GM04503 (cell line): ENCODE measurements at regions not wholly inside any gene's neighbourhood (a gene's known extent, or its start where the extent isn't known, plus 50 kb on each side); places are given as distances from the start of the nearest gene placed in this dataset.
"Not testable (repeated sequence)": the region's sequence is repeated elsewhere in the genome, so short reads cannot be mapped to it uniquely, and the experiment has no call there.

Experiments
- DNase-seq: peaks from one replicate; pipeline ENCODE4 v3.0.0-alpha.2; 2012; ENCODE audit warnings: low read depth

DNA sequence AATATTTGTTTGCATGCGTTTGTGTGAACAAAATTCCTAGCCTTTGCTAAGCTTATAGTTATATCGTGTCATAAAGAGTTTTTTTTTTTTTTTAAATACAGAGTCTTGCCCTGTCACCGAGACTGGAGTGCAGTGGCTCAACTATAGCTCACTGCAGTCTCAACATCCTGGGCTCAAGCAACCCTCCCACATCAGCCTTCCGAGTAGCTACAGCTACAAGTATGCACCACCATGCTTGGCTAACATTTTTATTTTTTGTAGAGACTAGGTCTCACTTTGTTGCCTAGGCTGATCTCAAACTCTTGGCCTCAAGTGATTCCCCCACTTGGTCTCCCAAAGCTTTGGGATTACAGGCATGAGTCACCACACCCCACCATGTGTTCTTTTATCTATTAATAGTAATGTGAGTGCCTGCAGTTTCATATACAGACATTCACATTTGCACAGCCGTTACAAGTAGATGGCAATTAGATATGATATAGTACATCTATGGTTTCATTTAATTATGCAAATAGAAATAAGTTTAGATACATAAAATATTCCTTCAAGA lies 848.6 kb downstream of the PDCD6IP start:
- no peak for DNase-seq

DNA sequence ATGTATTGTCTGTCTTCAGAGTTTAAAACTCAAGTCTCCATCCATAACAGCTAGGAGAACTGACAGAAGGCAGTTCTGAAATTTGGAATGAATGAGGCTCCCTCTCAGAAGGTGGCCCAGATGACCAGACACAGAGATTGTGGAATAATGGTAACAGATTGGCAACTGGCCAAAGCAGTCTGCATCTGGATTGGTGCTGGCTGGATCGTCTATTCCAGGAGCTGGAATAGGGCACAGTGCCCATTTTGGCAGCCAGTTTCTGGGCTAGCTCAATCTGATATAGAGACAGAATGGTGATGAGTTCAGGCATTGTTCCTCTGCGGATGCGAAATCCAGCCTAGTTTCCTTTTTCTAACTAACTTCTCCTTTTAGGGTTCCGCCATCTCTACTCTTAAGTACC lies 851.7 kb downstream of the PDCD6IP start:
- no peak for DNase-seq

DNA sequence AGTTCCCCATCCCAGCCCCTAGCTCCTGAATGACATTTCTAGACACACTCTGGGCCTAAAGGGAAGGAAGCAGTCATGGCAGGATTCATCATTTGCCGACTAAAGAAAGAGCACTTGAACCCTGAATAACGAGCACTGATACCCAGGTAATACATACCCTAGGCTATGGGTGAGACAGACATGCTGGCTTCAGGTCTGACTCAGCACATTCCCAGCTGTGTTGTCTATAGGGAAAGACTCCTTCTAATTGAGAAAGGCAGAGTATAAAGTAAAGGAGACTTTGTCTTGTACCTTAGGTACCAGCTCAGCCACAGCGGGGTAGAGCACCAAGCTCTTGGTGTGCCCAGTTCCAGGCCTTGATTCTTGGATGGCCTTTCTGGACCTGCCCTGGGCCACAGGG lies 870.5 kb downstream of the PDCD6IP start:
- DNase-seq: no peak

DNA sequence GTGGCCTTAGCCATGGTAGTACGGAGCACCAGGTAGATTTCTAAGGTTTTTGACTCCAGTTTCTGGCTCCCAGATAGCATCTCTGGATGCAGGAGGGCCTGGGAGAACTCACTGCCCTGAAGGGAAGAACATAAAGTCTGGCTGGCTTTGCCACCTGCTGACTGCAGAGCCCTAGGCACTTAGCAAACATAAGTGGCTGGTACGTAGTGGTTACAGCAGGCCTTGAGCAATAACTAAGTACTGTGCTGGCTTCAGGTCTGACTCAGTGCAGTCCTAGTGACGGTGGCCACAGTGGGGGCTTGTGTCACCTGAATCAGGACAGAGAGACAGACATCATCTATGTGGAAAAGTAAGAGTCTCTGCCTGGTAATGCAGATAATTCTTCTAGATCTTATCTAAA lies 871.1 kb downstream of the PDCD6IP start:
- DNase-seq: no peak

DNA sequence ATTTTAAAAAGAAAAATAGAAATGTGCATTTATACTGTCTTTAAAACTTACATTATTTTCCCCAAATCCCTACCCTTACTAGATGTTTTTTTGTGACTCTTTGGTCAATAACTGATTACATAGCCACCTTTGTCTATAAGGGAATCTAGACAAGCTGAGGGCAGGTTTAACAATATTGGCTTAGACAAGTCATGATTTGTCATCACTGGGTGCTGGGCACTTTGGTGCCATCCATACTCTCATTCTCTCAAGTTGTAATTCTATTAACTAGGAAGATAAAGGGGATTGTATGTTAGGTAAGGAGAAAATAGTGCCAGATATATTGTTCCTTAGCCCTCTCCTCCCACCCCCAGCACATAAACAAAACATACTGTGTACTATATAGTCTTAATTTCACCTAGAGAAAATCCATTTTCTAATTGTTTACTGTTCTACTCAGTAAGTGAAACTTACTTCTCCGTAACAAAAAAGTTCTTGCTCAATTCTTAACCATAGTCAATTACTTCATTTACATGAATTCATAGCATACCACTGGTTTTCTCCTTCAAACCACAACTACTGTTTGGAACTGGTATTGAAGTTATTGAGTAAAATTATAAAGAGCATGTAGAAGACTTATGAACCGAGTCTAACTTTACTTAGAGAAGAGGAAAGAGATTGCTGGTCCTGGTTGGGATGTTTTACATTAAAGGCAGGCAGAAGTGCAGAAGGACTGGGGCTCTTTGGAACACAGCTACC lies 877.1 kb downstream of the PDCD6IP start:
- DNase-seq: no peak

DNA sequence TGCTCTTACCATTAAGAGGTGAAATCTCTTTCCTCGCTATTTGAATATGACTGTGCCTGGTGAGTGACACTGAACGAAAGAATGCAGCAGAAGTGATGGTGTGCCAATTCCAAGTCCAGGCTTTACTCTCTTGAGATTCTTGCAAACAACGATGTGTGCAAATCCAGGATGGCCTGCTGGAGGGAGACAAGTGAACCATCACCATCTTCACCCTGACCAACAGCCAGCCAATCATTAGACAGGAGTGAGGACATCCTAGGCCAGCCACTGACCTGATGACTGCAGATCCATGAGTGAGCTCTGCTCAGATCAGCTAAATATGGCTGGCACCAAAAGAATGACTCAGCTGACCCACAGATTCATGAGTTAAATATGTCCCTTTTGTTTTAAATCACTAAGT lies 878.0 kb downstream of the PDCD6IP start:
- no peak for DNase-seq

DNA sequence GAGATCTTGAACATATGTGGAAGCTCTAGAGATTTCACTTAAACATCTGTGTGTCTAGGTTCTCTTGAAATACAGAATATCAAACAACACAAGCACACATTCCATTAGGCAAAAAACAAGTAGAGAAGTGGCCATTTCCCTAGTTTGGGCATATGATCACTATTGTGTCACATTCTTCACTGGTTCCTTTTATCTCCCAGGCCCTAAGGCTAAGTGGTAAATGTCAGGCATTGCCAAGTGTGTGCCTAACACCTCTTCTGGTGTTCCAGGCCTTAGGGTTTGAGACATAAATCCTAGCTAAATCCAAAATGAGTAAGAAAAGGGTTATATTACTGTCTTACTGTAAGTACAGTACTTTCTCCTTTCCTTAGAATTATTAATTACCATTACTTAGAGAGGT lies 880.1 kb downstream of the PDCD6IP start:
- no peak for DNase-seq

DNA sequence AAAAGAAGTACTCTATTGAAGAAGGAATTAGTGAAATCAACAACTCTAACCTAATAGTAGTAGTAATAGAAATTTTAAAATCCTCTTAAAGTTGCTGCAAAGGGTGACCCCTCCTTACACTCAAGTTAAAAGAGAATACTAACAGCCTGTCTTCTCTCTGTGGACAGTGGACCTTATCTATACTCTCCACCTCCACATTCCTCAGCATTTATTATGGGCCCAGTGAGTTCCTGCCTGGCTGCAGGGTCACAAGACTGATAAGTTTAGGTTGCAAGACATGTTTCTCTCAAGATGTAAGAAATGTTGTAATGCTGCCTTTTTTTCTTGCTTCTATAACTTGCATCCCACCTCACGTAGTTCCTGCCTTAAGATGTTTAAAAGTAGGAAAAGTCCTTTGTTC lies 880.6 kb downstream of the PDCD6IP start:
- DNase-seq: not testable (repeated sequence)

DNA sequence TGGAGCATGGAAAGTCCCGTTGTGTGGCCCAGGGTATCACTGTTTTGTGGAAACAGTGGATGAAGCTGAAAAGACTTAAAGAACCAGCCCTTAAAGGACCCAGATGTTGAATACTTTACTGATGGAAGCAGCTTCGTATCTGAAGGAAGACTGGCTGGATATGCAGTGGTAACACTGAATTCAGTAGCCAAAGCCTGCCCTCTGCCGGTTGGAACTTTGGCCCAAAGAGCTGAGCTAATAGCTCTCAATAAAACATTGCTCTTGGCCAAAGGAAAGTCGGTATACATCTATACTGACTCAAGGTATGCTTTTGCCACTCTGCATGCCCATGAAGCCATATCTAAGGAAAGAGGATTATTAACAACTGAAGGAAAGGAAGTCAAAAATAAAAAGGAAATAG lies 885.4 kb downstream of the PDCD6IP start:
- DNase-seq: peak; percentile 3

DNA sequence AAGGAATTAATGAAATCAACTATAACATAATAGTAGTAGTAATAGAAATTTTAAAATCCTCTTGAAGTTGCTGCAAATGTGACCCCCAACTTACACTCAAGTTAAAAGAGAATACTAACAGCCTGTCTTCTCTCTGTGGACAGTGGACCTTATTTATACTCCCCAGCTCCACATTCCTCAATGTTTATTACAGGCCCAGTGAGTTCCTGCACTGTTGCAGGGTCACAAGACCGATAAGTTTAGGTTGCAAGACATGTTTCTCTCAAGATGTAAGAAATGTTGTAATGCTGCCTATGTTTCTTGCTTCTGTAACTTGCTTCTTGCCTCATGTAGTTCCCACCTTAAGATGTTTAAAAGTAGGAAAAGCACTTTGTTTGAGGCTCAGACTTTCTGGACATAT lies 888.1 kb downstream of the PDCD6IP start:
- DNase-seq: no peak

DNA sequence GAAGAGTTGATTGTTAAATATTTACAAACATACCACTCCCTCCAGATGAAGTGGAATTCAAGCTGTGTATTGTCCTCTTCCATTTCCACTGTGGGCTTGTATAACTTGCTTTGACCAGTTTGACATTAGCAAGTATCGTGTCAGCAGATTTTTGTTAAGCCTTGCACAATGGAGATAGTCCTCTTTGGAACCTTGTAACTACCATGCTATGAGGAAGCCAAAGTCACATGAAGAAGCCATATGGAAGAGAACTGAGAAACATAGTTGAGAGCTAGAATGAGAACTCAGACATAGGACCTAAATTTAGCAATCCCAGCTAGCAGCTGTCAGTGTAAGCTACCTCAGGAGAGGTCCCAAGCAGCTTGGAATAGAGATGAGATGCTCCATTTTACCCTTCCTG lies 889.2 kb downstream of the PDCD6IP start:
- no peak for DNase-seq

DNA sequence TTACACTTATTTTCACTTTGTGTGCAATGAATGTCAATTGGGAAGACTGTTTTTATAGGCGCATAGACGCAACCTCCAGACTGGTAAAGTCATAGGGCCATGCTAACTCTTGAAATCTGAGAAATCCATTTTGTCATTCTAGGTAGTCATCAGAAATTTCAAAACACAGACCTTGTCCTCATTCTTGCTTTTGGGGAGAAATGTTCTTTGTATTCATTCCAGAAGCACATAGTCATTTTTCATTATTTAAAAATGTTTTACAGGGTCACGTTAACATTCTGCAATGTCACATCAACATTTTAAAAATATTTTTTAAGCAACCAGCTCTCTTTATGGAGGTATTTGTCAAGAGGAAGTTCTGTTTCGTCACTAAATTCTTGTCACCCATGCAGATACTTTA lies 898.4 kb downstream of the PDCD6IP start:
- no peak for DNase-seq

DNA sequence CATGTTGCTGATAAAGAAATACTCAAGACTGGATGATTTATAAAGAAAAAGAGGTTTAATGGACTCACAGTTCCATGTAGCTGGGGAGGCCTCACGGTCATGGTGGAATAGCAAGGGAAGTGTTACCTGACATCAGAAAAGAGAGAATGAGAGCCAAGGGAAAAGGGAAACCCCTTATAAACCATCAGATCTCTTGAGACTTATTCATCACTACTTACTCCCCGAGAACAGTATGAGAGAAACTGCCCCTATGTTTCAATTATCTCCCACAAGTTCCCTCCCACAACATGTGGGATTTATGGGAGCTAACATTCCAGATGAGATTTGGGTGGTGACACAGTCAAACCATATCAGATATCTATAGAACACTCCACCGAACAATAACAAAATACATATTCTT lies 904.6 kb downstream of the PDCD6IP start:
- DNase-seq: no peak

DNA sequence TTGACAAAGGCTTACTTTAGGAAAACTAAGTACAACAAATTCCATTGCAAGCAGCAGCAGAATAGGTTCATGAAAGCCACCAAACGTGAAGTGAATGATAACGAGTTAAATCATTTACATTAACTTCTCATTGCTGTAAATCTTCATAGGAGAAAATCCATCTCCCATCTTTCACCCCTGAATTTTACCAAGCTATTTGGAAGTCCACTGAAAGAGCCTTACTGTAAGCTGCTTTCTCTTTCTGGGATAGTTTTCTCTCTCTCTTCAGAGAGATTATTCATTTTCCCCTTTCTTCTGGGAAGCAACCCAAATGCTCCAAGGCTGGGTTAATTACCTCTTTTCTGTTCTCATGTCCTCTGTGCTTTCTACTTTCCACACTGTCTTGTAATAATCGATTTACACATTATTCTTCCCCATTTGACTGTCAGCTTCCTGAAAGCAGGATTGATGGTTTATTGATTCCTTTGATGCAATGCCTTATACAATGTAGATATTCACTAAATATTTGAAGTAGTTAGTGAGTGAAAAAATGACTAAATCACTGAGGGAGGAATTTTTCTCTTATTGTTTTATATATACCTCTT lies 914.3 kb upstream of the ARPP21 start:
- no peak for DNase-seq

DNA sequence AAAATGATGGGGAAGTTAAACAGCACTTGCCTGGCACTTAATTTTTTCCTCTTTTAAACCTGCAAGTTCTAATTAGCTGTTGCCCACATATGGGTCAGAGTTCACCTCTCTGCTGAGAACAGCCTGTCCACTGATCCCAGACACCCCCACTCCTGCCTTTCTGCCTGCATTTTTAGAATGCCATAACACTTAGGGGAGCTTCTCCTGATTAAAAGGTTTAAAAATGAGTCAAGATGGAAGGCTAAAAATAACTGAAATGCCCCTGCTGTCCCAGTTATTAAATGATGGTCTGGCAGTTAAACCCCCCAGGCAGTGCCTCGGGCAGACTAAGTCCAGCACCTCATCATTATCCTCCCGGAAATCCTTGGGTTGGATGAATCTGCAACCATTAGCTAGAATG lies 913.6 kb upstream of the ARPP21 start:
- no peak for DNase-seq

DNA sequence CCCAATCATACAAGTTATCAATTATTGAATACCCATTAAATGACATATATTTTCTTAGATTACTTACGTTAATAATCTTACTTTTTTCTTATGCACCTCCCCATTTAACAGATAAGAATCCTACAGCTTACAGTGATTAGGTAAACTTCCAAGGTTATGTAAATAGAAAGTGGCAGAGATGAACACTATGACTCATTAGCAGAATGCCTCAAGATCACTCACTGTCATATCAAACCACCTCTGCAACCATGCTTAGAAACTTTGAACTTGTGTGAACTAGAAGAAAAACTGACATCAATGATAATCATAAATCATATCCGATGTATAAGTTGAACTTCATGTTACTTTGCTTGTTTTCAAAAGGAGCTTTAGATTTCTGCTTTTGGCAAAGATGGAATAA lies 911.6 kb upstream of the ARPP21 start:
- DNase-seq: no peak

DNA sequence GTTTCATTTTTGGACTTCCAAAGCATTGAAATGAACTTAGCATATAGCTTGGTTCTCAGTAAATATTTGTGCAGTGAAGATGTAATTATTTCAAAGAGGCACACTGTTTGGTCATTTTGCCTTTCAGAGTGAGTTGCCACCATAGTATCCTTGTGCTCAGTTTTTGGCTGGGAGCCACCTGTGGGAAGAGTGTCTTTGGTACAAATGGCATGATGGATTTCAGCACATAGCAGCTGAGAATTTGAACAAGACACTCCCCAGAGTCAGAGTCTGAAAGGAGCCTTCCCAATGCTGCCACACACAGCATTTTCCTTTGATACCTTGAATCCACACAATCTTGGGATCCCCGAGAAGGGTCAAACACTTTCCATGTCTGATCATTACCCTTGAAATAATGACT lies 897.2 kb upstream of the ARPP21 start:
- no peak for DNase-seq

DNA sequence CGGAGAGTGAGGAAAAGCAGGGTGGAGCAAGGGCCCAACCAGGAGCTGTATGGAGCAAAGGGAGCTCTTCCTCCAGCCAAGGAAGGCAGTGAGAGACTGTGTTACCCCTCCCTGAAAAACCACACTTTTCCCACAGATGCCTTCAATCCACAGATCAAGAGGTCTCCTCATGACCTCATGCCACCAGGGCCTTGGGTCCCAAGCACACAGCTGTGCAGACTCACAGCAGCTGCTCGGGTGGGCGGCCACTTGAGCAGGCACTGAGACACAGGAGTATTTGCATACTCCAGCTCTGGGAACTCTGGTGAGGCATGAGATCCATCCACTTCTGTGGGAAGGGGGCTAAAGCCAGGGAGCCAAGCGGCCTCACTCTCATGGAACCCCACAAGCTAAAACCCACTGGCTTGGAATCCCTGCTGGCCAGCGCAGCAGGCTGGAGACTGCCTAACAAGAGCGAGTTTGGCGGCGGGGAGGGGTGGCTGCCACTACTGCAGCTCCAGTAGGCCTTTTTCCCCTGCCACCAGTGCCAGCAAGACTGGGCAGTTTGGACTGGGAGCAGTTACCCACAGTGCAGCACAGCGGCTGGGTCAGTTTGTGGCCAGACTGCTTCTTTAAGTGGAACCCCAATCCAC lies 880.6 kb upstream of the ARPP21 start:
- no peak for DNase-seq

DNA sequence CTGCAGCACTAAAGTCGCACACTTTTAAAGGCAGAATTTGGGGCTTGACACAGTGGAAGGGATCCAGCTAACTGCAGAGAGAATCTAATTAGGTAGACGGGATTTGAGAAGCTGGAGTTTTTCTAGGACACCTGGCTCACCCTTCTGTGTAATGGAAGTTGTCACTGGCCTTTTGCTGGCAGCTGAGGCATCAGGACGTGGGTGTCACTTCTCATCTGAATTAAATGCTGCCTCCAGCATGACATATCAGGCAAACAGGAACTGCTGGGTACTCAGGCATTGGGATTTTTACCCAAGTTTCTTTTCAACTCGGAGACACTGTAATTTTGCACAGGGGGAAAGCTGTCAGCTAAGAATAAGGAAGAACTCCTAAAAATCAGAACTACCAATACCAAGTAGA lies 861.9 kb upstream of the ARPP21 start:
- DNase-seq: no peak

DNA sequence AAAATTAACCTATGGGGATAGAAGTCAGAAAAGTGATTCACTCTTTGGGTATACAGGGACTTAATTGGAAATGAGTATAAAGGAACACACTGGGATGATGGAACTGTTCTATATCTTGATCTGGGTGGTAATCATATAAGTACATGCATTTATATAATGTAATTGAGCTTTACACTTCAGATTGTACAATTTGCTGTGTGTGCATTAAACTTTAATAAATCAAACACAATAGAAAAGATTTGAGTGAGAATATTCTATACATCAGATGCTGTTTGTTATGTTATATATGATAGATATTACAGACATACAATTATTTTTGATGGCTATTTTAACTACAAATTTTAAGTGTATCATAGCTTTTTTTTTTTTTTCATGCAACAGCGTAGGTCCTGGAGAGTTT lies 860.2 kb upstream of the ARPP21 start:
- no peak for DNase-seq

DNA sequence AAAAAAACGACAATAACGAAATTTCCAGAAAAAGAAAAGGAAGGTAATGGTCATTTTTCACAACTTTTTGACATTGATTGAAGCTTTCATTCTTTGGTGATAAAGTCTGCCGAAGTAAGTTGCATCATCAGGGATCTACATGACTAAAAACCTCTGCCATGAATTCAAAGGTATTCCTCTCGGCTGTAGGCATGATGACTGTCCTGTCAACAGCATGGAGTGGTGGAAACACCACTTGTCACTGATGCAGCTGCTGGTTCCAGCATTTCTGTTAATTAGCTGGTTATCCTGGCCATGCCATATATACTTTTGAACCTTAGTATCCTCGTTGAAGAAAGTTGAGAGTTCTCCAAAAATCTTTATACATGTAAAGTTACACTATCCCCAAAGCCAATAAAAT lies 859.0 kb upstream of the ARPP21 start:
- DNase-seq: no peak

DNA sequence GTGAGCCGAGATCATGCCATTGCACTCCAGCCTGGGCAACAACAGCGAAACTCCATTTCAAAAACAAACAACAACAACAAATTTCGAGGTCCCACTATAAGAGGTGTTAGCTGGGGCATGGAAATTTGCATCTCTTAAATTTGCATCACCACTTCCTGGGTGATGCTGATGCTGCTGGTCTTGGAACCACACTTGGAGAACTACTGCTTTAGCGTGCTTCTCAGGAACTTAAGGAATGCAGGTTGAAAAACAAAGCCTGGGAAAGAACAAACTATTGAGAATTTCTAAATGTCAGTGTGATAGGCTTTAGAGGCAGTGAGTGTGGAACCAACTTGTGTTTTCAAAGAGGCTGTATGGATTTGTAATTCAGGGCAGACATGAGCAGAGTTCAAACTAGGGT lies 858.4 kb upstream of the ARPP21 start:
- DNase-seq: no peak

DNA sequence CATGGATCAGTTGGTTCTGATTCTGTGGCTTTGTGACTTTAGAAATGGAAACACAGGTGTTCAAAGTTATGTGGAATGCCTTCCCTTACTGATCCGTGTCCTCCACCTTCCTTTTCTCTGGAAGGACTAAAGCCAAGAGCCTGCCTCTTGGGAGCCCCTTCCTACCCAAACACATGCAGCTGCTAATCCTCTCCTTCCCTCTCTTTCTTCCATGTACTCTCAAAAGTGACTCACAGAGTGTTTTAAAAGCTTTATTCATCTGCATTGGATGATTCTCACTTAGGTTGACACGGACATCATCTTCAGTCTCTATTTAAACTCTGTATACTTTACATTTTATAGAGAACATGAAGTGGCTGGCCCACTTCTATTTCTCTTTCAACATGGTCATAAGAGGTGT lies 856.5 kb upstream of the ARPP21 start:
- no peak for DNase-seq

DNA sequence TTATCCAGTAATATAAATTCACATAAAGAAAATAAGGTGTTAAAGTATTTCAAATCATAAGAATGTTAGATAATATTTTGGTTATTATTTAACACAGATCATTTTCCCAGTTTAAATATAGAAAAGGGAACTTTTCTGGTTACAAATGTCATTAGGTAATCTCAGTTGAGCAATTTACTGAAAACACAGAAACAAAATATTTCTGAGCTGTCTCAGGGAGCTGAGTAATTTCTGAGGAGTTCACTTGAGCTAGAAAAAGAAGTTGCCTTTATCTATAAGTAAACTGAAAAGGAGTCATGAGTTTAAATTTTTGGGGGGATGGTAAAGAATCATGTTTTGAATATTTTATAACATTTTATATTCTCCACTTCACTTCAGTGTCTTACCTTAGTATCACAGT lies 855.4 kb upstream of the ARPP21 start:
- DNase-seq: no peak
